ENCODE measurements at regions not wholly inside any gene's neighbourhood (a gene's known extent, or its start where the extent isn't known, plus 50 kb on each side); places are given as distances from the start of the nearest gene placed in this dataset.

DNA sequence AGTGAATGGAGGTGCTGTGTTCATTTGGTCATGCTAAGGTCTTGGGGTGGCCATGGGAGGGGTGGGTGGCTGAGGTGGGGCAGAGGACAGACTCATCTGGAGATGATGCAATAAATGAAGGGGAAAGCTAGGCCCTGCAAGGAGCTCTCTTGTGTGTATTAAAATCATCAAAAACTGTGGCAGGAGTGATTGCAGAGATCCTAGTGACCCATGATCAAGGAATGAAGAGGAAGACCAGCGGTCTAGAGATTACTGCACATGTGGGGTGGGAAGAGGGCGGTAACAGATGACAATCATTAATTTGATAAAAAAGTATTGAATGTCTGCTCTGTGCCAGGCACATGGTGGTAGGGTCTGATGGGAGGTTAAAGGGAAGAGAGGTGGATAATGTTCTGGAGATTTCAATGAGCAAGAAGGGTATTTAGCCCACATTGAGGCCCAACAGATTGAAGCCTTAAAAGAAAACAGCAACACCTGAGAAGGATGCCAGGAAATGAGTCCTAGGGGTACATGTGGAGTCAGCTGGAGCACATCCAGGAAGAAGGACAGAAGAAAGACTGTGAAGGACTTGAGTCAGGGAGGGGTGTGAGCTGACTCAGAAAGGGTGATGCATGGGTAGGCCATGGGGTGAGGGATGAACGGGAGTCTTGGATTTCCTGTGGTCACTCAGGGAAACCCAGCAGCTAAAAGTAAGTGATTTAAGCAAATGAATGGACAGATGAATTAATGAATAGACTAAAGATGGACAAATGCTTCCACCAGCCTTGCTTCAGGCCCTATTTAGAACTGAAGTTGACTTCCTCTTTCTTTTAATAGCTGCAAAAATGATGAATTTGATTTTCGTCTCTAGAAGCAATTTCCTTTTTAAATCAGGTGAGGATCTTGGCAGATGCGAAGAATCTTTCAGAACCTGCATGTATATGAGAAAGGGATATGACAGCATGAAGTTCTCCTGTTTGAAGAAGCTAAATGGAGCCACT is 83.1 kb upstream of the IGFBP3 start:
- no peak overlapping the region for H2AK5ac ChIP-seq (ENCODE audit: low read depth, low read length)
- ChIA-PET POLR2A (ENCODE audit: partially characterized antibody) (no interaction called here), CTCF (ENCODE audit: partially characterized antibody) (interaction anchor here (1.0 to 1.5 kb wide), 2 partner anchors 19 to 125 kb away, joined by 3 read pairs; no protein-coding TSS in a partner anchor)
- no peaks in the 10 kb centered on the region for H3K23me2 ChIP-seq (ENCODE audit: low read depth, low read length)
- FAIRE-seq: no peak
- H4K91ac ChIP-seq (replicated peaks; ENCODE audit: insufficient read length, low read length): no peak overlapping the region
- no peak overlapping the region for H2AFZ ChIP-seq (ENCODE audit: low read length)
- H3K4ac ChIP-seq (replicated peaks; ENCODE audit: insufficient read length, low read depth, low read length): no peak overlapping the region
- no peak overlapping the region for H4K8ac ChIP-seq (ENCODE audit: extremely low read depth, insufficient read depth, low read length)
- no peaks in the 10 kb centered on the region for H3K79me2 ChIP-seq (ENCODE audit: control insufficient read depth in 1 of 2, insufficient read depth in 2 of 2, low read length in 2 of 2)
- no peaks in the 10 kb centered on the region for H4K20me1 ChIP-seq (replicated peaks in 1 of 2; ENCODE audit: control insufficient read depth in 1 of 2, insufficient read depth in 2 of 2, low read length in 2 of 2)
- H2BK12ac ChIP-seq (ENCODE audit: low read depth, low read length): no peak overlapping the region
- no peaks in the 10 kb centered on the region for H3K4me1 ChIP-seq (replicated peaks in 1 of 4; ENCODE audit: control insufficient read depth in 3 of 4, insufficient read depth in 4 of 4, low read length in 3 of 4)
- H3K4me2 ChIP-seq (ENCODE audit: insufficient read depth in 1 of 2, low read depth in 2 of 2, low read length in 2 of 2): no peak overlapping the region
- no peak overlapping the region for H3K56ac ChIP-seq (replicated peaks; ENCODE audit: insufficient read length, low read depth, low read length)
- H3K18ac ChIP-seq (ENCODE audit: extremely low read depth, low read length): no peak overlapping the region
- H3K9me3 ChIP-seq (ENCODE audit: insufficient read depth in 2 of 2, low read depth in 1 of 2, low read length in 1 of 2): no peaks in the 10 kb centered on the region
- no peak overlapping the region for H2BK20ac ChIP-seq (ENCODE audit: low read length)
- no peaks in the 10 kb centered on the region for H3K79me1 ChIP-seq (ENCODE audit: low read depth, low read length)
- 76% methylated on average over 5 of the region's 5 CpGs; no CpG with 5 or more reads in 1 of the 2 experiments for WGBS, 2 experiments (ENCODE audit: extremely low coverage in 1 of 2, insufficient coverage in 1 of 2, insufficient read length in 1 of 2, insufficient replicate concordance in 2 of 2, low coverage in 1 of 2, low lambda C conversion rate in 2 of 2, missing lambda C conversion rate in 1 of 2)
- no peak overlapping the region for H3K4me3 ChIP-seq (ENCODE audit: extremely low read depth in 1 of 4, insufficient read depth in 2 of 4, low read depth in 3 of 4, low read length in 4 of 4)
- DNase-seq (ENCODE audit: low read depth in 1 of 2, low spot score in 2 of 2): no peak
- no peak overlapping the region for H3K14ac ChIP-seq (ENCODE audit: insufficient read length)
- no peak overlapping the region for H2BK5ac ChIP-seq (ENCODE audit: low read depth, low read length)
- H3K9ac ChIP-seq (replicated peaks in 1 of 4; ENCODE audit: extremely low read depth in 1 of 4, low read depth in 3 of 4, low read length in 3 of 4): no peak overlapping the region
- no peaks in the 10 kb centered on the region for H3K27me3 ChIP-seq (replicated peaks in 1 of 4; ENCODE audit: control insufficient read depth in 3 of 4, extremely low read depth in 1 of 4, insufficient read depth in 3 of 4, low read length in 3 of 4)
- TF ChIP-seq NRF1 (IDR thresholded peaks at IDR 0.05; ENCODE audit: low read depth, low read length) (no peak), SRF (IDR thresholded peaks at IDR 0.05; ENCODE audit: low read depth, low read length) (no peak), CHD2 (IDR thresholded peaks at IDR 0.05; ENCODE audit: low read length) (no peak)
- H3K23ac ChIP-seq (ENCODE audit: insufficient read length): no peak overlapping the region
- H4K5ac ChIP-seq (ENCODE audit: insufficient read length, low read depth, low read length): no peak overlapping the region
- no peak overlapping the region for H2BK15ac ChIP-seq (ENCODE audit: low read length)
- H2BK120ac ChIP-seq (replicated peaks; ENCODE audit: low read depth, low read length): no peak overlapping the region
- no peaks in the 10 kb centered on the region for H3K36me3 ChIP-seq (ENCODE audit: control insufficient read depth in 2 of 4, insufficient read depth in 4 of 4, low read length in 3 of 4)
- H3K27ac ChIP-seq (ENCODE audit: low read depth, low read length): no peak overlapping the region

Measured in H1 (cell line).